ENCODE measurements at regions not wholly inside any gene's neighbourhood (a gene's known extent, or its start where the extent isn't known, plus 50 kb on each side); places are given as distances from the start of the nearest gene placed in this dataset.

- Histone ChIP-seq H3K9me3 (replicated peaks in 1 of 2; ENCODE audit: control insufficient read depth in 1 of 2, insufficient read depth in 1 of 2, low read length in 2 of 2) (peaks cover 0 to 6% of the 10 kb centered on the region in 2 donors), H3K9ac (ENCODE audit: insufficient read depth, low read length, poor library complexity, severe bottlenecking) (no peak overlapping the region), H4K20me1 (ENCODE audit: insufficient read depth, low read length) (no peaks in the 10 kb centered on the region), H3K27me3 (ENCODE audit: control insufficient read depth in 2 of 2, insufficient read depth in 2 of 2, low read length in 2 of 2) (no peaks in the 10 kb centered on the region), H3K4me2 (replicated peaks; ENCODE audit: extremely low read depth, low read length, poor library complexity, severe bottlenecking) (no peak overlapping the region), H3K36me3 (replicated peaks in 1 of 2; ENCODE audit: control insufficient read depth in 1 of 2, insufficient read depth in 2 of 2, low read length in 2 of 2) (no peaks in the 10 kb centered on the region), H3K27ac (ENCODE audit: low read depth in 1 of 2, low read length in 2 of 2) (no peak overlapping the region), H3K4me3 (replicated peaks in 1 of 3; ENCODE audit: low read depth in 2 of 3, low read length in 3 of 3) (no peak overlapping the region), H2AFZ (ENCODE audit: insufficient read depth, low read depth, low read length, poor library complexity, severe bottlenecking) (no peak overlapping the region), H3K4me1 (ENCODE audit: control insufficient read depth in 1 of 2, insufficient read depth in 2 of 2, low read length in 2 of 2) (no peaks in the 10 kb centered on the region), H3K79me2 (ENCODE audit: insufficient read depth, low read length) (no peaks in the 10 kb centered on the region)
- WGBS (ENCODE audit: insufficient coverage): 100% methylated on average over 1 of the region's 2 CpGs
- TF ChIP-seq CTCF (IDR thresholded peaks at IDR 0.05): no peak
- H3K4me3 Mint-ChIP-seq: no peak overlapping the region
- H3K9me3 Mint-ChIP-seq: peaks cover 0 to 13% (median 4%) of the 10 kb centered on the region in 7 donors
- intact Hi-C loops (cut with micrococcal nuclease): no loop called here
- H3K4me1 Mint-ChIP-seq: no peaks in the 10 kb centered on the region
- no peaks in the 10 kb centered on the region for H3K36me3 Mint-ChIP-seq
- peaks cover 0 to 2% (median 1%) of the 10 kb centered on the region in 3 donors for H3K27me3 Mint-ChIP-seq (ENCODE audit: low read depth in 3 of 3)
- no peak overlapping the region for H3K27ac Mint-ChIP-seq
- no peak for DNase-seq
Observed at GRCh38 chr1:14236097-14236496, 362.4 kb upstream of the KAZN start.

GRCh38 chr1:14238472-14239307 lies 359.8 kb upstream of the KAZN start:
- peaks cover 0 to 3% (median 0%) of the 10 kb centered on the region in 7 donors for H3K9me3 Mint-ChIP-seq
- no peaks in the 10 kb centered on the region for H3K27me3 ChIP-seq (ENCODE audit: control insufficient read depth in 2 of 2, insufficient read depth in 2 of 2, low read length in 2 of 2)
- no peaks in the 10 kb centered on the region for H3K9me3 ChIP-seq (replicated peaks in 1 of 2; ENCODE audit: control insufficient read depth in 1 of 2, insufficient read depth in 1 of 2, low read length in 2 of 2)
- WGBS (ENCODE audit: insufficient coverage): 67% methylated on average over 3 of the region's 9 CpGs
- no peak overlapping the region for H3K9ac ChIP-seq (ENCODE audit: insufficient read depth, low read length, poor library complexity, severe bottlenecking)
- intact Hi-C loops (cut with micrococcal nuclease): no loop called here
- no peak overlapping the region for H2AFZ ChIP-seq (ENCODE audit: insufficient read depth, low read depth, low read length, poor library complexity, severe bottlenecking)
- peaks cover 0 to 2% (median 0%) of the 10 kb centered on the region in 3 donors for H3K27me3 Mint-ChIP-seq (ENCODE audit: low read depth in 3 of 3)
- H3K27ac Mint-ChIP-seq: no peak overlapping the region
- H4K20me1 ChIP-seq (ENCODE audit: insufficient read depth, low read length): no peaks in the 10 kb centered on the region
- no peak overlapping the region for H3K4me2 ChIP-seq (replicated peaks; ENCODE audit: extremely low read depth, low read length, poor library complexity, severe bottlenecking)
- no peaks in the 10 kb centered on the region for H3K4me1 Mint-ChIP-seq
- no peak overlapping the region for H3K27ac ChIP-seq (ENCODE audit: low read depth in 1 of 2, low read length in 2 of 2)
- H3K36me3 Mint-ChIP-seq: no peaks in the 10 kb centered on the region
- H3K4me3 Mint-ChIP-seq: no peak overlapping the region
- H3K79me2 ChIP-seq (ENCODE audit: insufficient read depth, low read length): no peaks in the 10 kb centered on the region
- no peaks in the 10 kb centered on the region for H3K36me3 ChIP-seq (replicated peaks in 1 of 2; ENCODE audit: control insufficient read depth in 1 of 2, insufficient read depth in 2 of 2, low read length in 2 of 2)
- H3K4me3 ChIP-seq (replicated peaks in 1 of 3; ENCODE audit: low read depth in 2 of 3, low read length in 3 of 3): no peak overlapping the region
- no peak for DNase-seq
- no peak for TF ChIP-seq CTCF (IDR thresholded peaks at IDR 0.05)
- H3K4me1 ChIP-seq (ENCODE audit: control insufficient read depth in 1 of 2, insufficient read depth in 2 of 2, low read length in 2 of 2): no peaks in the 10 kb centered on the region
